GM18499 (cell line): ENCODE measurements at regions not wholly inside any gene's neighbourhood (a gene's known extent, or its start where the extent isn't known, plus 50 kb on each side); places are given as distances from the start of the nearest gene placed in this dataset.
"Not testable (repeated sequence)": the region's sequence is repeated elsewhere in the genome, so short reads cannot be mapped to it uniquely, and the experiment has no call there.

Experiments
- ATAC-seq: cut with Tn5 transposase; IDR thresholded peaks from one replicate; pipeline ENCODE4 v1.9.1; 2021; ENCODE audit warnings: moderate number of reproducible peaks; ENCODE audit not compliant: insufficient read depth, unreplicated experiment

DNA sequence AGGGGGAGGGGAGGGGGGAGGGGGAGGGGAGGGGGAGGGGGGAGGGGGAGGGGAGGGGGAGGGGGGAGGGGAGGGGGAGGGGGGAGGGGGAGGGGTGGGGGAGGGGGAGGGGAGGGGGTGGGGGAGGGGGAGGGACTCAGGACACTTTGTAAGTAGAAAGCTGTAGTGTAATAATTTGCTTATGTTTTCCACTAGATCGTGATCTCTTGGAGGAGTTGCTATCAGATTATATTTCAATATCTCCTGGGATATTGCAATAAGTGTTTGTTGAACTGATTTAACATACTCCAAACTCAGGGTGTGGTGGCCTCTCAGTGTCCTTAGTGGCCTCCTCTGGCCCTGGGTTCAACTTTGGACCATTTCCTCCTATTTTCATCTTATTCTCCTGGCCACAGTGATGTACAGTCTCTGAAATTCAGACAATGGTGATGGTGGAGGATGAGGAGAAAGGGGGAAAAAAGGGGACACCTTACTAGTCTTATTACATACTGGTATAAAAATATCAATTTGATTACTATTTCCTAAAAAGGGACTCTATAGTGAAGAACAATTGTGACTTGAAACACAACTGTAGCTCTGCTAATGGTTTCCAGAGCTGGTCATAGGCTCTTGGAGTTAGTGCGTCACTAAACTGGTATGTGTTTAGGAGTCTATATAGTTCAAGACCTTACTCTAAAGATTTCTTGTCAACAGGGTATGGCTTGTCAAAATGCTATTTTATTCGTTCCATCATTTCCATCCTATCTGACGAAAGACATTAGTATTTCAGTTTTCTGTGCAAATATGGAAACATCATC is 89.6 kb downstream of the DDX1 start:
- ATAC-seq = no peak

DNA sequence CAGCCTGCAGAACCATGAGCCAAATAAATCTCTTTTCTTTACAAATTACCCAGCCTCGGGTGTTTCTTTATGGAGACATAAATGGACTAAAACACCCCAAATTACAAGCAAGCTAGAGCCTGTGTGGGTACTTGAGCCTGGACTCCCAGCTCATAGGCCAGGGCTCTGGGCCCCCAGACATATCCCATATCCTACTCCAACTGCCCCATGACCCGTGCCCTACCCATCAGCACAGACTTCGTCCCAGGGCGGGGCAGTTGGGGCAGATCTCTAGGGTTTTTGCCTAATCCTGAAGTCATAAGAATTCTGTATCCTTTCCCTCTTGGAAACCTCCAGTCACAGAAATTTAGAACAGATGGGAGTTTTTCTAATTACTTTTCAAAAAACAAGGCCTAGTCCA is 90.7 kb downstream of the DDX1 start:
- no peak for ATAC-seq

DNA sequence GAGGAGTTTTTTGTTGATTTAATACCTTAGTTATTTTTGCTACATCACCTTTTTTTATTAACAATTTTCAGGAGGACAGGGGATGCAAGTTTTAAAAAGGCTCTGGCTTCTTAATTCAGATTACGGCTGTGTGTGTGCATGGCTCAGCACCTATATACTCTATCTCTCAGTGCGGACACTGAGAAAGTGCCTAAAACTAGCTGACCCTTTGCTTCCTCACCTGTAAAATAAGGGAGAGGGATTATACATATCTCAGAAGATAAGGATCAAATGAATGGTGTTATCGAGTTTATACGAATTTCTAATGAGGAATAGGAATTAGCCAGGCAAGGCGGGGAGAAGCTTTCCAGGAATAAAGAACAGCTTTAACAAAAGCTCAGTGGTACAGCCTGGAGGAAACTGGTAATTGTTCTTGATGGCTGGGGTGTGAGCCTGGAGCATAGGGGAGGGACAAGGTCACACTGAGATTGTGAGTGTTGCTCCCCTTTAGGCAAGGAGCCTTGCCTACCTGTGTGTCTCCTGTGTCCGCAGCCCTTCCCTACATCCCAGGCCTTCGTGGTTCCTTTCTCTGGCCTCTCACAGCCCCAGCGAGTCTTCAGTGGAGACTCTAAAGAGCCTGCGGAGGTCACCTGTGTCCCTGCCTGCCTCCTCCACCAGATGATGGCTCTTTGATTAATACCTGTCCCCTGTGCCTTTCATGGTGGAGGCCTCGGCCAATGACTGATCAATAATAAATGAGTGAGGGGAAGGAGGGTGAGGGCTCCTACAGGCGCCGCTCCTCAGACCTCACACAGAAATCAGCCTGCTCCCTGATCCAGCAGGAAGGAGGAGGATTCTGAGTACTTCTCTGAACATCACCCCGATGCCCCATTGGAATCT is 92.7 kb downstream of the DDX1 start:
- no peak for ATAC-seq

DNA sequence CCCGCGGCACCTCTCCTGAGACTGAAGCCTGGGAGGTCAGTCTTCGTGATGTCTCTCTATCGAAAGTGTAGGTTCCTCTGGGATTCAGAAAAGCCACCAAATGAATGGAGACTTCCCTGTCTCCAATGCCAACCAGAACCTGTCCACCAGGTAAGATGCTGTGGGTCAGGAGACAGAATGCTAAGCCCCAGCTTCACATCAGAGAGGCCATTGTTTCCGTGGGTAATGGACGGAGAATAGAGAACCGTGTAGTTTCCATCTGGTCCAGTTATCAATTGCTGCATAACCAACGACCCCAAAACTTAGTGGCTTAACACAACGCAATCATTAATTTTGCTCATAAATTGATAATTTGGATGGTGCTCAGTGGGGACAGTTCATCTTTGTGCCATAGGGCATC is 93.5 kb downstream of the DDX1 start:
- no peak for ATAC-seq

DNA sequence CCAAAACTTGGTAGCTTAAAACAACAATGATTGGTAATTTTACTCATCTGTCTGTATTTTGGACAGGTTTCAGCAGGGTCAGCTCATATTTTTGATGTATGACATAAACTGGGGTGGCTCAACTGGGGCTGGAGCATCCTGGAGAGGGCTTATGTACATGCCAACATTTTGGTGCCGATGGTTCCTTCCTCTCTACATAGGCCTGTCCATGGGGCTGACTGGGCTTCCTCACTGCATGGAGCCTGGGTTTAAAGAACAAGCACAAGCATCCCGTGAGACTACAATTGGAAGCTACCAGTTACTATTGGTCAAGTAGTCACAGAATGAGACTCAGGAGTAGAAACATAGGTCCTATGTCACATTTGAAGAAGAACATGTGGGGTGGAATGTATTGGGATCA is 95.0 kb downstream of the DDX1 start:
- ATAC-seq = no peak

DNA sequence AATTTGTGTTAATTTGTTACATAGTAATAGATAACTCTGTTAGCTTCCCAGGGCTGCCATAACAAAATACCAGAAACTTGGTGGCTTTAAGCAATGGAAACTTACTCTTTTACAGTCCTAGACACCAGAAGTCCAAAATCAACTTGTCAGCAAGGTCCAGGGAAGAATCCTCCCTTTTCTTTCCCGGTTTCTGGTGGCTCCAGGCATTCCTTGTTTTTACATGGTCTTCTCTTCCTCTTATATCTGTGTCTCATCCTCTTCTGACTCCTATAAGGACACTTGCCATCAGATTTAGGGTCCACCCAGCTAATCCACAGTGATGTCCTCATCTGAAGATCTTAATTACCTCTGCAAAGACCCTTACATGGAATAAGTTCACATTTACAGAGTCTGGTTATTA is 95.6 kb downstream of the DDX1 start:
- no peak for ATAC-seq

DNA sequence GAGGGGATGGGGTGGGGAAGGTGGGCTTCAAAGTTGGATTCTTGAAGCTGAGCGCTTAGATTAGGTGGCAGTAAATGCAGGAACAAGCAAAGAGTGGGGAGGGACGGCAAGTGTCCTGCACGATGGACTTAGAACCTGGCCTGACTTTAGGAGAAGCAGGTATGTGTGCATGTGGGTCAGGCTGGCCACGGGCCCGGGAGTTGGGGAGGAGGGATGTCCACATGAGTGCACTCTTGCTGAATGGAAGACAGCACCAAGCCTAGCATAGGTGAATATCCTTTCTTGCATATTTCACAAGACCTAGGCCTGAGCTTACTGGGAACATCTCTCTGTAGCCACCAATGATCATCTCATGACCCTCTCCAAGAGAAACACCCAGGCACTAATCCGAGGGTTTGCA is 96.1 kb downstream of the DDX1 start:
- ATAC-seq = no peak

DNA sequence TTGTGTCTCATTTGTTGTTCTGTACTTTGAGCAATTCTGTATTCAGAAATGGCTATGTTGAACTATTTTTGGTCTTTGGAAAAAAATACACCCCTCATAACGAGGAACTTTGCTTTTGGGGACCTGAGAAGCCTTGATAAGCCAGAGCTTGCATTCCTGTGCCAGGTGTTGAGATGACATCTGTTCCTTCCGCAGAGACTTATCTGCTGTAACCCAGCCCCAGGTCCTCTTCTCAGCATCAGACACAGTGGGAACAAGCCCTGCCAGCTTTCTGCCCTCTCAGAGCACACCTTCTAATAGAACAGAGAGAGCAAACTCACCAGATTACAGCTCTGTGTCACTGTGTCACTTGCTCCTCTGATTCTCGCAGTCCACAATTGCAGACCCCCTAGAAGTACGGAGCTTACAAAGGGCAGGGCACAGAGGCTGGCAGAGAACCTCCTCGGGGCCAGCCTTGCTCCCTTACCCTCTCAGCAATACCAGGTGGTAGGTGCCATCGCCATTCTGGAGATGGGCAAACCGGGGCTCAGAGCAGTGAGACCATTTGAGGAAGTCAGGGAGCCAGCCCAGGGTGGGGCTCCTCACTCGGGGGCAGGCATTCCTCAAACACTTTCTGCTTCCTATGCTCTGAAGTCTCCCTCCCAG is 97.4 kb downstream of the DDX1 start:
- no peak for ATAC-seq

DNA sequence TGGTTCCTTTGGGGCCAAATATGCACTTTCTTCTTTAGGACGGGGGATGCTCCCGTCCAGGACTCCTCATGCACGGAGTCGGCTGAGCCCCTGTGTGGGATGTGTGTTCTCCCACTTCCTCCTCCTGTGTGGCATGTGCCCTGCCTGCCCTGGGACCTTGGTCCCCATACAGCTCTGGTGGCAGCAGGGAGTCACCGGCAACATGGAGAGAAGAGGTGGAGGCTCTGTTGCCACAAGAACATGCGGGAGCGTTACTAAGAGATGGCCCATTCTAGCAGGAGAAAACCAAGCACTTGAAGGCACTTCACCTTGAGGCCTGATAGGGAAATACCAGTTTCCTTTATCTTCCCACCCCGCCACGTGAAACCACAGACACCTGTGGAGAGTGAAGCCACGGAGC is 98.0 kb downstream of the DDX1 start:
- no peak for ATAC-seq

DNA sequence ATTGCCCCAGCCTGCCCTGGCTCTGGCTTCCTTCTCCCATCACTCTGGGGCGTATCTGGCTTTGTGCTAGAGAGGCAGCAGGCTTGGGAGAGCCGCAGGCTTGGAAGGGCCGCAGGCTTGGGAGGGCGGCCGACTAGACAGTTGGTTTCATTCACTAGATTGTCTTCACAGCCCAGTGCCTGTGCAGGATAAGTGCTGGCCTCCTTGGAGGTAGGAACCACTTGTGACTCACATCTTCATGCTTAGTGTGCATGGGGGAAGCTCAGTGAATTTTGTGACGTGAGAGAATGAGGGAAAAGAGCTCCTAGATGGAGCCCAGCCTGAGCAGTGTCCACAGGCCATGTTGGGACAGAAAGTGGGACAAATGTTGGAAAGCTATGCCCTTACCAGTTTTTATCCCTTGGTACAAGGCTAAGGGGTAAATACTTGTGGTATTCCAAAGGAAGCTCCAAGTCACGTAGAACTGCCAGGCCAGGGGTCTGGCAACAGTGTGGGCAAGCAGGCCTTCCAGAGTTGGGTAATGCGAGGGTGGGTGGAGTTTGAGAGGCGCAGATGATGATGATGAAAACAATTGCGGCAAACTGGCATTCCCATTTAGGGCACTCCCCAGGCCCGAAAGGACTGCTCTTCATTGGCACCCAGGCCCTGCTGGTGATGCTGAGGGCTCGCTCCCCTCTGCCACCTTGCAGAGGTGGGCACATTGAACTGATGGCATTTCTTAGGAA is 100.1 kb downstream of the DDX1 start:
- no peak for ATAC-seq

DNA sequence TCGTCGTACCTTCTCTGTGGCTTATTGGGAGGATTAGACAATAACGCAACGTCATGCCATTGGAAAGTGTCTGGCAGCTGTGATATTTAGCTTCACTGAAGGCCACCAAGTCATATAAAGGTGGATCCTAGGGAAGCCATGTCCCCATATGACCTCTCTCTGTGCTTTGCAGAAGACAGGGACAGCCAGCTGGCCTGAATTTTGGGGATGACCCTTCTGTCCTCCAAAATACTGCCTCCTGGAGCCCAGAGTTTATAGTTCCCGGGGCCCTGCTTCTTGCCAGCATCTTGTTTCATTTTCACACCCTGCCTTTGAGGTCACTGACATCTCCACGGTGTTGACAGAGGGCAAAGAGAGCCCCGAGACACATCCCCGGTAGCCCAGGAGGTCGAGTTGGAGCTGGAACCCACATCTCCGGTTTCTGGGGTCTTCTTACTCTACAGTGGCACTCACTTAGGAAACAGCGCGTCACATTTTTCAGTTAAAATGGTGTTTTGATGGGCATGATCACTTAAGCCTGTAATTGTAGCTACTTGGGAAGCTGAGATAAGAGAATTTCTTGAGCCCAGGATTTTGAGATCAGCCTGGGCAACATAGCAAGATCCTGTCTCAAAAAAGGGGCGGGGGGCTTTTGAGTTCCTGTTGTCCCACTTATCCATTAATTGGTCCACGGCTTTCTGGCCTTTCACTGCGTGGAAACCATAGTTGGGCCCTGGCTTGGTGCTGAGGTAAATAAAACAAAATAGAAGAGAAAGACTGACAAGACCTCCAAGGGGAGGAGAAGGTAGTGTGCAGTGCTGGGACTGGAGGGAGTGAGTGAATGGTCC is 101.1 kb downstream of the DDX1 start:
- no peak for ATAC-seq

DNA sequence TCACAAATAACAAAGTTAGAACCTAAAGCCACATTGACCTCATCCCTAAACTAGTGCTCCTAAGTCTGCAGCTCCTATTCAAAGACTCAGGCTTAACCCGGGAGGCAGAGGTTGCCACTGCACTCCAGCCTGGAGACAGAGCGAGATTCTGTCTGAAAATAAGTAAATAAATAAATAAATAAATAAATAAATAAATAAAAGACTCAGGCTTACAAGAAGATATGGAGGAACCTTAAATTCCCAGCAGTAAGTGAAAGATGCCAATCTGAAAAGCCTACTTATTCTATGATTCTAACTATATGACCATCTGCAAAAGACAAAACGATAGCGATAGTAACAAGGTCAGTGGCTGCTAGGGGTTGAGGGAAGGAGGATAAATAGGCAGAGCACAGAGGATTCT is 101.7 kb downstream of the DDX1 start:
- ATAC-seq = no peak

DNA sequence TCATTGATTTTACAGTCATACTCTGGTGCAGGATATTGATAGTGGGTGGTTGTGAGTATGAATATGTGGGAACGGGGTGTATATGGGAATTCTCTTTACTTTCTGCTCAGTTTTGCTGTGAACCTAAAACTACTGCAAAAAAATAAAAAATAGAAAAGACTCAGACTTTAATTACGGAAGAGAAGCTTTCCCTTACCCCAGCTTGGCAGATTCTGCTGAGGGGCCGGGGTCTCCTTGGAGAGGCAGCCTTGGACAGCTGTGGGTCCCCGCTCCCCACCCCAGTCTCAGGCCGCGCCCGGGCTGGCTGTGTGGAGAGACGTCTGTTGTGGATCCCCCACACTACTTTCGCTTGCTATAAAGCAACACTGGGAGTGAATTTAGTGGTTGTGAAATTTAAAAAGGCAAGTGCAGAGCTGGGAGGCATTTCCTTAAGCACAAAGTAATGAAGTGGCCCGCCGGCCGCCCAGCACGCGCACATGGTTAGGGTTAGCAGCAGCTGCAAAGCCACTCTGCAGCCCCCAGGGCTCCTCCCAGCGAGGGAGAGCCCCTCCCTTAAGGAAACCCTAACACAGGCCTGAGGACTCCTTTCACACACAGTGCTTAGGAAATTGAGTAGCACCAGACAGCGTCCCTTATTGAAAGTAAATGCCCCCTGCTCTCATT is 102.4 kb downstream of the DDX1 start:
- no peak for ATAC-seq

DNA sequence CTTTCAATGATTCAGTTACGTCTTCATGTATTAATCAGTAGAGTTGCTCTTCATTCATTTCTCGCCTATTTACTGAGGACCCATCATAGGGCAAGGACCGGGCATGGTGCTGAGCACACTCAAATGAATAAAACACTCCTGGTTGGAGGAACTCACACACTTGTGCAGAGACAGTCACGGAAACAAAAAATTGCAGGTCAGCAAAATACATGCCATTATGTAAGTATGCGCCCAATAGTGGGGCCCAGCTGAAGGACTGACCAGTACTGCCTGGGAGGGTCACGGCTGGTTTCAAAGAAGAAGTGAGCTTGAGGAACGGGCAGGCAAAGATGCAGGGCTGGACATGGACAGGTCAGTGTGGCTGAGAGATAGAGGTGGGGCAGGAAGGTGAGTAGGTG is 102.9 kb downstream of the DDX1 start:
- ATAC-seq = no peak

DNA sequence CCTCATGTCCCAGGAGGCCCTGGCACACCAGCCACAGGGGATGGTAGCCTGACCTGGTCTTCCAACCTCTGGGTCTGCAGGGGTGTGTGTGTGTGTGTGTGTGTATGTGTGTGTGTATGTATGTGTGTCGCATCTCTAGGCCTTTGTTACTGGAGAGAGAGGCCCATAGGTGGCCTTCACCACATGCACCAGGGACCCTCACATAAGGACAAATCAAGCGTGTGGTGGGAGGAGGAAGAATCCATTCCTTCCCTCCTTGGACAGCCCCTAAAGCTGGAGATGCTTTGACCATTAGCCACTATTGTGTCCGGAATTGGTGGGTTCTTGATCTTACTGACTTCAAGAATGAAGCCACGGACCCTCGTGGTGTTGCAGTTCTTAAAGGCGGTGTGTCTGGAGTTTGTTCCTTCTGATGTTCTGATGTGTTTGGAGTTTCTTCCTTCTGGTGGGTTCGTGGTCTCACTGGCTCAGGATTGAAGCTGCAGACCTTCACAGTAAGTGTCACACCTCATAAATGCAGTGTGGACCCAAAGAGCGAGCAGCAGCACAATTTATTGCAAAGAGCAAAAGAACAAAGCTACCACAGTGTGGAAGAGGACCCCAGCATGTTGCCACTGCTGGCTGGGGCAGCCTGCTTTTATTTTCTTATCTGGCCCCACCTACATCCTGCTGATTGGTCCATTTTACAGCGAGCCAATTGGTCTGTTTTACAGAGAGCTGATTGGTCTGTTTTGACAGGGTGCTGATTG is 104.1 kb downstream of the DDX1 start:
- ATAC-seq = no peak

DNA sequence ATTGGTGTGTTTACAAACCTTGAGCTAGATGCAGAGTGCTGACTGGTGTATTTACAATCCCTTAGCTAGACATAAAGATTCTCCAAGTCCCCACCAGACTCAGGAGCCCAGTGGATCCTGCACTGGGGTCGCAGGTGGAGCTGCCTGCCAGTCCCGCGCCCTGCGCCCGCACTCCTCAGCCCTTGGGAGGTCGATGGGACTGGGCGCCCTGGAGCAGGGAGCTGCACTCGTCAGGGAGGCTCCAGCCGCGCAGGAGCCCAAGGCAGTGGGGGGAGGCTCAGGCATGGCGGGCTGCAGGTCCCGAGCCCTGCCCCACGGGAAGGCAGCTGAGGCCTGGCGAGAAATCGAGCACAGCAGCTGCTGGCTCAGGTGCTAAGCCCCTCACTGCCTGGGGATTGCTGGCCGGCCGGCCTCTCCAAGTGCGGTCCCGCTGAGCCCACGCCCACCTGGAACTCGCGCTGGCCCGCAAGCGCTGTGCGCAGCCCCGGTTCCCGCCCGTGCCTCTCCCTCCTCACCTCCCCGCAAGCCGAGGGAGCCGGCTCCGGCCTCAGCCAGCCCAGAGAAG is 105.0 kb downstream of the DDX1 start:
- ATAC-seq = not testable (repeated sequence)

DNA sequence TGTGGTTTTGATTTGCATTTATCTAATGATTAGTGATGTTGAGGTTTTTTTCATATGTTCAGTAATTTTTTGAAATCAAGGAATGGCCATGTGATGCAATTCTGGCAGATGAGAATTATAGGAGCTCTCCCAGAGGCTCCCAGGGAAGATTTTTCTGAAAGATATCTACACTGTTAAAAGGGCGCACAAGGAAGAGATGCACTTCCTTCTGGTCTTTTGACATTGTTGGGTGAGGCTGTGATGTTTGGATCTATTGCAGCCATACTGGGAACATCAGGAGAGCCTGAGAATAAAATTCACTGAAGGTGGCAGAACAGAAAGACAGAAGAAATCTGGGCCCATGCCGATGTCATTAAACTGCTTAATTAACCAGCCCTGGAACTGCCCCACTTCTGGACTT is 108.5 kb downstream of the DDX1 start:
- ATAC-seq = no peak
